ENCODE measurements at regions not wholly inside any gene's neighbourhood (a gene's known extent, or its start where the extent isn't known, plus 50 kb on each side); places are given as distances from the start of the nearest gene placed in this dataset.

DNA sequence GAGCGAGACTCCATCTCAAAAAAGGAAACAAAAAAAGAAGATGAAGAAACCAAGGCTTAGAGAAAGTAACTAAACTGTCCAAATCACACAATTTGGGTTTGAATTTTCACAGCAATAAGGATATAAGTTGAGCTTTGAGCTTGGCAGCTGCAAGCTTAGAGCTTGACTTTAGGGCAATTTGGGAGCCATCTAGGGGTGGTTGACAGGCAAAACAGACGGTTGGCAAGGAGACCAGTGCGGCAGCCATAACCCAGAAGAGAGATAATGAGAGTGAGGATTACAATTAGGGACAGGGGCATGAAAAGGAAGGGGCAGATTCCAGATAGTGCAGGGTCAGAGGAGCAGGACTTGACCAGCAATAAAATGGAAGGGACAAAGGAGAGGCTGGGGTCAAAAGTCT, 382.2 kb upstream of the HNRNPA3 start:
- ChIA-PET POLR2A (no interaction called here), CTCF (interaction anchor here (1.1 to 1.3 kb wide), 3 partner anchors 9 to 32 kb away, joined by 3 to 5 read pairs (median 5); no protein-coding TSS in a partner anchor)
- no peak overlapping the region for H3K27ac ChIP-seq (ENCODE audit: extremely low read depth, low read depth, low read length)
- no peak overlapping the region for H3K4me3 ChIP-seq (ENCODE audit: low read depth, low read length)
- H3K9me3 ChIP-seq (ENCODE audit: control insufficient read depth, insufficient read depth, low read depth, low read length): no peaks in the 10 kb centered on the region
- H3K4me1 ChIP-seq (ENCODE audit: control insufficient read depth, insufficient read depth, low read length): no peaks in the 10 kb centered on the region
- no peaks in the 10 kb centered on the region for H3K36me3 ChIP-seq (ENCODE audit: control insufficient read depth in 2 of 2, insufficient read depth in 1 of 2, low read length in 2 of 2)
- TF ChIP-seq ZNF169 (tag by site-specific recombination; IDR thresholded peaks at IDR 0.05): no peak
- TF ChIP-seq ZNF629 (tag by site-specific recombination; IDR thresholded peaks at IDR 0.05): no peak
- no peak for TF ChIP-seq ZNF211 (tag by site-specific recombination; IDR thresholded peaks at IDR 0.05; ENCODE audit: low read depth)
- TF ChIP-seq, protein P1, sequence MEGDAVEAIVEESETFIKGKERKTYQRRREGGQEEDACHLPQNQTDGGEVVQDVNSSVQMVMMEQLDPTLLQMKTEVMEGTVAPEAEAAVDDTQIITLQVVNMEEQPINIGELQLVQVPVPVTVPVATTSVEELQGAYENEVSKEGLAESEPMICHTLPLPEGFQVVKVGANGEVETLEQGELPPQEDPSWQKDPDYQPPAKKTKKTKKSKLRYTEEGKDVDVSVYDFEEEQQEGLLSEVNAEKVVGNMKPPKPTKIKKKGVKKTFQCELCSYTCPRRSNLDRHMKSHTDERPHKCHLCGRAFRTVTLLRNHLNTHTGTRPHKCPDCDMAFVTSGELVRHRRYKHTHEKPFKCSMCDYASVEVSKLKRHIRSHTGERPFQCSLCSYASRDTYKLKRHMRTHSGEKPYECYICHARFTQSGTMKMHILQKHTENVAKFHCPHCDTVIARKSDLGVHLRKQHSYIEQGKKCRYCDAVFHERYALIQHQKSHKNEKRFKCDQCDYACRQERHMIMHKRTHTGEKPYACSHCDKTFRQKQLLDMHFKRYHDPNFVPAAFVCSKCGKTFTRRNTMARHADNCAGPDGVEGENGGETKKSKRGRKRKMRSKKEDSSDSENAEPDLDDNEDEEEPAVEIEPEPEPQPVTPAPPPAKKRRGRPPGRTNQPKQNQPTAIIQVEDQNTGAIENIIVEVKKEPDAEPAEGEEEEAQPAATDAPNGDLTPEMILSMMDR (tag by site-specific recombination; IDR thresholded peaks at IDR 0.05): peak; percentile 59

DNA sequence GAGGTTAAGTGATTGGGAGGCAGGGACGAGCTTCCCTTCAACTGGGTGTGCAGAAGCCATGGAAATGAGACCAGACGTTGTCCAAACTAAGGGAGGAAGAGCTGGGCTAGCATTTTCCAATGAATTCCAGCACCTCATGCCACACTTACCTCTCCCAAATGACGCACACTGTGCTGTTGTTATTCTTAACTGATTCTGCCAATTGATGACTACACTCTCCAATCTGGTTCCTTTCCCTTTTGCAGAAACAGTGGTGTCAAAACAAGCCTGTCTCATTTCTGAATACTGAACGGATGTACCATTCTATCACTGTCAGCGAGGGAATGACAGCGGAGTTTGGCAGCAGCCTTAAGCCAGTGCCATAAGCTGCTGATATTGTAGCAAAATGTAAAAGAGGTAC, 380.5 kb upstream of the HNRNPA3 start:
- TF ChIP-seq ZSCAN30 (tag by site-specific recombination; IDR thresholded peaks at IDR 0.05) (no peak), ZNF558 (tag by site-specific recombination; IDR thresholded peaks at IDR 0.05) (no peak), ZNF354C (tag by site-specific recombination; IDR thresholded peaks at IDR 0.05; ENCODE audit: borderline replicate concordance, low read depth) (no peak), YY1 (tag by site-specific recombination; IDR thresholded peaks at IDR 0.05) (no peak), ZNF473 (tag by site-specific recombination; IDR thresholded peaks at IDR 0.05) (no peak), ZNF214 (tag by site-specific recombination; IDR thresholded peaks at IDR 0.05; ENCODE audit: borderline replicate concordance) (no peak), KLF7 (tag by site-specific recombination; IDR thresholded peaks at IDR 0.05; ENCODE audit: borderline replicate concordance) (no peak)
- TF ChIP-seq, protein P2, sequence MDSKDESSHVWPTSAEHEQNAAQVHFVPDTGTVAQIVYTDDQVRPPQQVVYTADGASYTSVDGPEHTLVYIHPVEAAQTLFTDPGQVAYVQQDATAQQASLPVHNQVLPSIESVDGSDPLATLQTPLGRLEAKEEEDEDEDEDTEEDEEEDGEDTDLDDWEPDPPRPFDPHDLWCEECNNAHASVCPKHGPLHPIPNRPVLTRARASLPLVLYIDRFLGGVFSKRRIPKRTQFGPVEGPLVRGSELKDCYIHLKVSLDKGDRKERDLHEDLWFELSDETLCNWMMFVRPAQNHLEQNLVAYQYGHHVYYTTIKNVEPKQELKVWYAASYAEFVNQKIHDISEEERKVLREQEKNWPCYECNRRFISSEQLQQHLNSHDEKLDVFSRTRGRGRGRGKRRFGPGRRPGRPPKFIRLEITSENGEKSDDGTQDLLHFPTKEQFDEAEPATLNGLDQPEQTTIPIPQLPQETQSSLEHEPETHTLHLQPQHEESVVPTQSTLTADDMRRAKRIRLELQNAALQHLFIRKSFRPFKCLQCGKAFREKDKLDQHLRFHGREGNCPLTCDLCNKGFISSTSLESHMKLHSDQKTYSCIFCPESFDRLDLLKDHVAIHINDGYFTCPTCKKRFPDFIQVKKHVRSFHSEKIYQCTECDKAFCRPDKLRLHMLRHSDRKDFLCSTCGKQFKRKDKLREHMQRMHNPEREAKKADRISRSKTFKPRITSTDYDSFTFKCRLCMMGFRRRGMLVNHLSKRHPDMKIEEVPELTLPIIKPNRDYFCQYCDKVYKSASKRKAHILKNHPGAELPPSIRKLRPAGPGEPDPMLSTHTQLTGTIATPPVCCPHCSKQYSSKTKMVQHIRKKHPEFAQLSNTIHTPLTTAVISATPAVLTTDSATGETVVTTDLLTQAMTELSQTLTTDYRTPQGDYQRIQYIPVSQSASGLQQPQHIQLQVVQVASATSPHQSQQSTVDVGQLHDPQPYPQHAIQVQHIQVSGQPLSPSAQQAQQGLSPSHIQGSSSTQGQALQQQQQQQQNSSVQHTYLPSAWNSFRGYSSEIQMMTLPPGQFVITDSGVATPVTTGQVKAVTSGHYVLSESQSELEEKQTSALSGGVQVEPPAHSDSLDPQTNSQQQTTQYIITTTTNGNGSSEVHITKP (tag by site-specific recombination; IDR thresholded peaks at IDR 0.05): no peak
- TF ChIP-seq, protein P3, sequence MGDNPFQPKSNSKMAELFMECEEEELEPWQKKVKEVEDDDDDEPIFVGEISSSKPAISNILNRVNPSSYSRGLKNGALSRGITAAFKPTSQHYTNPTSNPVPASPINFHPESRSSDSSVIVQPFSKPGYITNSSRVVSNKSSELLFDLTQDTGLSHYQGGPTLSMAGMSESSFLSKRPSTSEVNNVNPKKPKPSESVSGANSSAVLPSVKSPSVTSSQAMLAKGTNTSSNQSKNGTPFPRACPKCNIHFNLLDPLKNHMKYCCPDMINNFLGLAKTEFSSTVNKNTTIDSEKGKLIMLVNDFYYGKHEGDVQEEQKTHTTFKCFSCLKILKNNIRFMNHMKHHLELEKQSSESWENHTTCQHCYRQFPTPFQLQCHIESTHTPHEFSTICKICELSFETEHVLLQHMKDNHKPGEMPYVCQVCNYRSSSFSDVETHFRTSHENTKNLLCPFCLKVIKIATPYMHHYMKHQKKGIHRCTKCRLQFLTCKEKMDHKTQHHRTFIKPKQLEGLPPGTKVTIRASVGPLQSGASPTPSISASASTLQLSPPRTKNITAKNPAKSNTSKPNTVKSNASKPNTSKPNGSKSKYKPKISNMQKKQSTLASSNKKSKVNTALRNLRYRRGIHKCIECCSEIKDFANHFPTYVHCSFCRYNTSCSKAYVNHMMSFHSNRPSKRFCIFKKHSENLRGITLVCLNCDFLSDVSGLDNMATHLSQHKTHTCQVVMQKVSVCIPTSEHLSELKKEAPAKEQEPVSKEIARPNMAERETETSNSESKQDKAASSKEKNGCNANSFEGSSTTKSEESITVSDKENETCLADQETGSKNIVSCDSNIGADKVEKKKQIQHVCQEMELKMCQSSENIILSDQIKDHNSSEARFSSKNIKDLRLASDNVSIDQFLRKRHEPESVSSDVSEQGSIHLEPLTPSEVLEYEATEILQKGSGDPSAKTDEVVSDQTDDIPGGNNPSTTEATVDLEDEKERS (tag by site-specific recombination; IDR thresholded peaks at IDR 0.05): no peak
- Histone ChIP-seq H3K27ac (ENCODE audit: extremely low read depth, low read depth, low read length) (no peak overlapping the region), H3K9me3 (ENCODE audit: control insufficient read depth, insufficient read depth, low read depth, low read length) (no peaks in the 10 kb centered on the region), H3K4me3 (ENCODE audit: low read depth, low read length) (no peak overlapping the region), H3K4me1 (ENCODE audit: control insufficient read depth, insufficient read depth, low read length) (no peaks in the 10 kb centered on the region), H3K36me3 (ENCODE audit: control insufficient read depth in 2 of 2, insufficient read depth in 1 of 2, low read length in 2 of 2) (no peaks in the 10 kb centered on the region)
- ChIA-PET POLR2A (no interaction called here), CTCF (no interaction called here)

DNA sequence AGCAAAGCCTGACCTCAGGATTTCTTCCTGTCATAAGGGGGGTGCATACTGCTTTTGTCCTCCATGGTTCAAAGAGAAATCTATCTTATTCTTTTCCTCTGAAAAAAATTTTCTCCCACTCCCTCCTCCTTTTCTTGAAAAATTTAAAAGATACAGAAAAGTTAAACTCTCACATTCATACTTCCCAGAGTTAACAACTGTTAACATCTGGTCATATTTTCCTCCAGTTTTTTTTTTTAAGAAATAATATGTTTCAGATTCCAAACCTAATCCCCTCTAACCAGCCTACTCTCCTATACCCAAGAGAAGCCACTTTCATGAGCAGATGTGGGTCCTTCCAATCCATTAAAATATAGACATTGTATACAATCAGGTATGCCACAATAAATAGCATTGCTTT, 378.9 kb upstream of the HNRNPA3 start:
- no peak overlapping the region for H3K27ac ChIP-seq (ENCODE audit: extremely low read depth, low read depth, low read length)
- H3K36me3 ChIP-seq (ENCODE audit: control insufficient read depth in 2 of 2, insufficient read depth in 1 of 2, low read length in 2 of 2): no peaks in the 10 kb centered on the region
- ChIA-PET POLR2A (no interaction called here), CTCF (no interaction called here)
- no peak overlapping the region for H3K4me3 ChIP-seq (ENCODE audit: low read depth, low read length)
- H3K9me3 ChIP-seq (ENCODE audit: control insufficient read depth, insufficient read depth, low read depth, low read length): no peaks in the 10 kb centered on the region
- H3K4me1 ChIP-seq (ENCODE audit: control insufficient read depth, insufficient read depth, low read length): no peaks in the 10 kb centered on the region
- TF ChIP-seq BCL11B (tag by site-specific recombination; IDR thresholded peaks at IDR 0.05; ENCODE audit: low read depth): no peak
- TF ChIP-seq, protein P4, sequence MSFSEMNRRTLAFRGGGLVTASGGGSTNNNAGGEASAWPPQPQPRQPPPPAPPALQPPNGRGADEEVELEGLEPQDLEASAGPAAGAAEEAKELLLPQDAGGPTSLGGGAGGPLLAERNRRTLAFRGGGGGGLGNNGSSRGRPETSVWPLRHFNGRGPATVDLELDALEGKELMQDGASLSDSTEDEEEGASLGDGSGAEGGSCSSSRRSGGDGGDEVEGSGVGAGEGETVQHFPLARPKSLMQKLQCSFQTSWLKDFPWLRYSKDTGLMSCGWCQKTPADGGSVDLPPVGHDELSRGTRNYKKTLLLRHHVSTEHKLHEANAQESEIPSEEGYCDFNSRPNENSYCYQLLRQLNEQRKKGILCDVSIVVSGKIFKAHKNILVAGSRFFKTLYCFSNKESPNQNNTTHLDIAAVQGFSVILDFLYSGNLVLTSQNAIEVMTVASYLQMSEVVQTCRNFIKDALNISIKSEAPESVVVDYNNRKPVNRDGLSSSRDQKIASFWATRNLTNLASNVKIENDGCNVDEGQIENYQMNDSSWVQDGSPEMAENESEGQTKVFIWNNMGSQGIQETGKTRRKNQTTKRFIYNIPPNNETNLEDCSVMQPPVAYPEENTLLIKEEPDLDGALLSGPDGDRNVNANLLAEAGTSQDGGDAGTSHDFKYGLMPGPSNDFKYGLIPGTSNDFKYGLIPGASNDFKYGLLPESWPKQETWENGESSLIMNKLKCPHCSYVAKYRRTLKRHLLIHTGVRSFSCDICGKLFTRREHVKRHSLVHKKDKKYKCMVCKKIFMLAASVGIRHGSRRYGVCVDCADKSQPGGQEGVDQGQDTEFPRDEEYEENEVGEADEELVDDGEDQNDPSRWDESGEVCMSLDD (tag by site-specific recombination; IDR thresholded peaks at IDR 0.05): no peak
- TF ChIP-seq ZNF629 (tag by site-specific recombination; IDR thresholded peaks at IDR 0.05): no peak
- TF ChIP-seq, protein P5, sequence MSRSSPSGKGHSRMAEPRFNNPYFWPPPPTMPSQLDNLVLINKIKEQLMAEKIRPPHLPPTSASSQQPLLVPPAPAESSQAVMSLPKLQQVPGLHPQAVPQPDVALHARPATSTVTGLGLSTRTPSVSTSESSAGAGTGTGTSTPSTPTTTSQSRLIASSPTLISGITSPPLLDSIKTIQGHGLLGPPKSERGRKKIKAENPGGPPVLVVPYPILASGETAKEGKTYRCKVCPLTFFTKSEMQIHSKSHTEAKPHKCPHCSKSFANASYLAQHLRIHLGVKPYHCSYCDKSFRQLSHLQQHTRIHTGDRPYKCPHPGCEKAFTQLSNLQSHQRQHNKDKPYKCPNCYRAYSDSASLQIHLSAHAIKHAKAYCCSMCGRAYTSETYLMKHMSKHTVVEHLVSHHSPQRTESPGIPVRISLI (tag by site-specific recombination; IDR thresholded peaks at IDR 0.05): no peak
- TF ChIP-seq, protein P6, sequence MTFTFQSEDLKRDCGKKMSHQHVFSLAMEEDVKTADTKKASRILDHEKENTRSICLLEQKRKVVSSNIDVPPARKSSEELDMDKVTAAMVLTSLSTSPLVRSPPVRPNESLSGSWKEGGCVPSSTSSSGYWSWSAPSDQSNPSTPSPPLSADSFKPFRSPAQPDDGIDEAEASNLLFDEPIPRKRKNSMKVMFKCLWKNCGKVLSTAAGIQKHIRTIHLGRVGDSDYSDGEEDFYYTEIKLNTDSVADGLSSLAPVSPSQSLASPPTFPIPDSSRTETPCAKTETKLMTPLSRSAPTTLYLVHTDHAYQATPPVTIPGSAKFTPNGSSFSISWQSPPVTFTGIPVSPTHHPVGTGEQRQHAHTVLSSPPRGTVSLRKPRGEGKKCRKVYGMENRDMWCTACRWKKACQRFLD (tag by site-specific recombination; IDR thresholded peaks at IDR 0.05): no peak
- no peak for TF ChIP-seq KLF1 (tag by site-specific recombination; IDR thresholded peaks at IDR 0.05)
